HEK293 (cell line): ENCODE measurements at regions not wholly inside any gene's neighbourhood (a gene's known extent, or its start where the extent isn't known, plus 50 kb on each side); places are given as distances from the start of the nearest gene placed in this dataset.

ENCODE experiments used
- CTCF ChIA-PET: fragments of 350-600 bp; formaldehyde crosslinking; extraction: SDS; loops from one replicate; lab custom pipeline; 2021; ENCODE audit warnings: antibody characterized with exemption; lab: Yijun Ruan, JAX
- POLR2A ChIA-PET: fragments of 300-600 bp; formaldehyde crosslinking; extraction: SDS; loops from one replicate; lab custom pipeline; 2020; ENCODE audit warnings: antibody characterized with exemption, inconsistent platforms; lab: Yijun Ruan, JAX
- H3K27ac ChIP-seq: fragments of 200-500 bp; sonication (Bioruptor generic); 2 replicates; pipeline ENCODE4 v1.5.1; 2014; ENCODE audit warnings: low read depth, low read length, control low read depth, inconsistent platforms; ENCODE audit errors: extremely low read depth
- H3K36me3 ChIP-seq, 2 experiments: fragments of 200-500 bp in 1 of 2; sonication (Bioruptor generic) in 1 of 2; 1 replicate in 1 of 2; 2 replicates in 1 of 2; pipeline ENCODE4 v1.5.1; 2014 to 2017; ENCODE audit warnings: inconsistent platforms in 2 of 2, low read length in 2 of 2; ENCODE audit not compliant: control insufficient read depth in 2 of 2, insufficient read depth in 1 of 2
- H3K4me1 ChIP-seq: fragments of 200-500 bp; sonication (Bioruptor generic); 2 replicates; pipeline ENCODE4 v1.5.1; 2014; ENCODE audit warnings: mild to moderate bottlenecking, low read length, inconsistent platforms; ENCODE audit not compliant: control insufficient read depth, insufficient read depth
- H3K4me3 ChIP-seq: 2 replicates; pipeline ENCODE4 v1.5.1; 2011; ENCODE audit warnings: low read depth, mild to moderate bottlenecking, control low read depth, low read length, moderate library complexity
- H3K9me3 ChIP-seq: fragments of 200-500 bp; sonication (Bioruptor generic); 2 replicates; pipeline ENCODE4 v1.5.1; 2014; ENCODE audit warnings: low read depth, low read length, inconsistent platforms; ENCODE audit not compliant: control insufficient read depth, insufficient read depth
- GLI2 ChIP-seq: fragments of 450-650 bp; formaldehyde crosslinking; IDR thresholded peaks from 2 replicates; pipeline ENCODE4; 2017; ENCODE audit warnings: missing biosample characterization, missing genetic modification characterization, low read depth, borderline replicate concordance
- KLF9 ChIP-seq: fragments of 450-650 bp; formaldehyde crosslinking; IDR thresholded peaks from 2 replicates; pipeline ENCODE4 v1.5.1; 2016; ENCODE audit warnings: missing biosample characterization, missing genetic modification characterization, low read depth
- YY1 ChIP-seq: fragments of 450-650 bp; formaldehyde crosslinking; IDR thresholded peaks from 2 replicates; pipeline ENCODE4 v1.5.1; 2018; ENCODE audit warnings: missing biosample characterization, missing genetic modification characterization
- ZFP41 ChIP-seq: fragments of 450-650 bp; formaldehyde crosslinking; IDR thresholded peaks from 2 replicates; pipeline ENCODE4 v1.5.1; 2016; ENCODE audit warnings: missing biosample characterization, missing genetic modification characterization, borderline replicate concordance
- ZFP69B ChIP-seq: fragments of 450-650 bp; formaldehyde crosslinking; IDR thresholded peaks from 2 replicates; pipeline ENCODE4 v1.5.1; 2016; ENCODE audit warnings: missing biosample characterization, missing genetic modification characterization
- ZNF138 ChIP-seq: fragments of 450-650 bp; formaldehyde crosslinking; IDR thresholded peaks from 2 replicates; pipeline ENCODE4 v1.5.1; 2016; ENCODE audit warnings: missing biosample characterization, missing genetic modification characterization, borderline replicate concordance
- ZNF292 ChIP-seq: fragments of 450-650 bp; formaldehyde crosslinking; IDR thresholded peaks from 2 replicates; pipeline ENCODE4 v1.5.1; 2016; ENCODE audit warnings: low read depth, missing biosample characterization, missing genetic modification characterization, borderline replicate concordance
- ZNF324 ChIP-seq: fragments of 450-650 bp; formaldehyde crosslinking; IDR thresholded peaks from 2 replicates; pipeline ENCODE4 v1.5.1; 2016; ENCODE audit warnings: missing biosample characterization, missing genetic modification characterization
- ZNF366 ChIP-seq: fragments of 450-650 bp; formaldehyde crosslinking; conservative IDR thresholded peaks from 2 replicates; pipeline ENCODE4 v1.5.1; 2016; ENCODE audit warnings: missing biosample characterization, missing genetic modification characterization
- ZNF521 ChIP-seq: fragments of 450-650 bp; formaldehyde crosslinking; IDR thresholded peaks from 2 replicates; pipeline ENCODE4 v1.5.1; 2017; ENCODE audit warnings: missing biosample characterization, mild to moderate bottlenecking, missing genetic modification characterization
- ZNF658 ChIP-seq: fragments of 450-650 bp; formaldehyde crosslinking; IDR thresholded peaks from 2 replicates; pipeline ENCODE4; 2016; ENCODE audit warnings: missing biosample characterization, missing genetic modification characterization
- ZNF776 ChIP-seq: fragments of 450-650 bp; formaldehyde crosslinking; IDR thresholded peaks from 2 replicates; pipeline ENCODE4 v1.5.0; 2017; ENCODE audit warnings: missing biosample characterization, missing genetic modification characterization, borderline replicate concordance
- ZSCAN23 ChIP-seq: fragments of 450-650 bp; formaldehyde crosslinking; IDR thresholded peaks from 2 replicates; pipeline ENCODE4 v1.5.1; 2016; ENCODE audit warnings: missing biosample characterization, missing genetic modification characterization
- TF ChIP-seq, protein P1 (sequence below): fragments of 450-650 bp; formaldehyde crosslinking; optimal IDR thresholded peaks from 2 replicates; pipeline ENCODE3; 2016; ENCODE audit warnings: missing biosample characterization, mild to moderate bottlenecking, missing genetic modification characterization
- TF ChIP-seq, protein P2 (sequence below): fragments of 450-650 bp; formaldehyde crosslinking; IDR thresholded peaks from 2 replicates; pipeline ENCODE4 v1.5.1; 2016; ENCODE audit warnings: missing biosample characterization, missing genetic modification characterization
- TF ChIP-seq, protein P3 (sequence below): IDR thresholded peaks from 2 replicates; pipeline ENCODE4 v1.6.1; 2011; ENCODE audit warnings: mild to moderate bottlenecking, low read depth, low read length, borderline replicate concordance
- TF ChIP-seq, protein P4 (sequence below): fragments of 450-650 bp; formaldehyde crosslinking; IDR thresholded peaks from 2 replicates; pipeline ENCODE4 v1.5.1; 2016; ENCODE audit warnings: missing biosample characterization, missing genetic modification characterization
- TF ChIP-seq, protein P5 (sequence below): fragments of 450-650 bp; formaldehyde crosslinking; IDR thresholded peaks from 2 replicates; pipeline ENCODE4 v1.5.1; 2016; ENCODE audit warnings: missing biosample characterization, missing genetic modification characterization
- TF ChIP-seq, protein P6 (sequence below): fragments of 450-650 bp; formaldehyde crosslinking; IDR thresholded peaks from 2 replicates; pipeline ENCODE4 v1.5.1; 2016; ENCODE audit warnings: missing biosample characterization, missing genetic modification characterization
- TF ChIP-seq, protein P7 (sequence below): fragments of 450-650 bp; formaldehyde crosslinking; IDR thresholded peaks from 2 replicates; pipeline ENCODE4 v1.5.1; 2017; ENCODE audit warnings: missing biosample characterization, missing genetic modification characterization

DNA sequence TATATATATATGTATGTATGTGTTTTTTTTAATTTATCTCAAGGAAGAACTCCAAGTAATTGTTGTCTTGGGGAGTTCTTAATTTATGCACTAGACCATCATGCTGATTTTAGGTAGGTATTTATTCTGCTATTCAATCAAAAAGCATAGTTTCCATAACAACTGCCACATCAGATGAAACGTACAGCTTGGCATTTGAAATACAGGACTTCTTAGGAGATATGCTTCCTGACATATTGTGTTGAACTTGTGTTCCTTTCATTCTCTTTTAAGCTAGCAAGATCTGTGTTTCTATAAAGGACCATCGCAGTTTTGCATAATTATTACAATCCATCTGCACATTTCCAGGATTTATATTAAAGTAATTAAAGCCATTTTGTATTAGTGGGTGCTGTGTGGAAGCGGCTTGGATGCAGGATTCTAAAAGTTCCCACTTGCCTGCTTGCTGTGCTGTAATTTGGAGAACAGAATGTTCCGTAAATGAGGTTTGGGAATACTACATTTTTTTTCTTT is 343.5 kb upstream of the FANCL start (continued):
- TF ChIP-seq, protein P1, sequence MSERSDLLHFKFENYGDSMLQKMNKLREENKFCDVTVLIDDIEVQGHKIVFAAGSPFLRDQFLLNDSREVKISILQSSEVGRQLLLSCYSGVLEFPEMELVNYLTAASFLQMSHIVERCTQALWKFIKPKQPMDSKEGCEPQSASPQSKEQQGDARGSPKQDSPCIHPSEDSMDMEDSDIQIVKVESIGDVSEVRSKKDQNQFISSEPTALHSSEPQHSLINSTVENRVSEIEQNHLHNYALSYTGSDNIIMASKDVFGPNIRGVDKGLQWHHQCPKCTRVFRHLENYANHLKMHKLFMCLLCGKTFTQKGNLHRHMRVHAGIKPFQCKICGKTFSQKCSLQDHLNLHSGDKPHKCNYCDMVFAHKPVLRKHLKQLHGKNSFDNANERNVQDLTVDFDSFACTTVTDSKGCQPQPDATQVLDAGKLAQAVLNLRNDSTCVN (tag by site-specific recombination): no peak
- TF ChIP-seq, protein P2, sequence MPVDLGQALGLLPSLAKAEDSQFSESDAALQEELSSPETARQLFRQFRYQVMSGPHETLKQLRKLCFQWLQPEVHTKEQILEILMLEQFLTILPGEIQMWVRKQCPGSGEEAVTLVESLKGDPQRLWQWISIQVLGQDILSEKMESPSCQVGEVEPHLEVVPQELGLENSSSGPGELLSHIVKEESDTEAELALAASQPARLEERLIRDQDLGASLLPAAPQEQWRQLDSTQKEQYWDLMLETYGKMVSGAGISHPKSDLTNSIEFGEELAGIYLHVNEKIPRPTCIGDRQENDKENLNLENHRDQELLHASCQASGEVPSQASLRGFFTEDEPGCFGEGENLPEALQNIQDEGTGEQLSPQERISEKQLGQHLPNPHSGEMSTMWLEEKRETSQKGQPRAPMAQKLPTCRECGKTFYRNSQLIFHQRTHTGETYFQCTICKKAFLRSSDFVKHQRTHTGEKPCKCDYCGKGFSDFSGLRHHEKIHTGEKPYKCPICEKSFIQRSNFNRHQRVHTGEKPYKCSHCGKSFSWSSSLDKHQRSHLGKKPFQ (tag by site-specific recombination): no peak
- TF ChIP-seq, protein P3, sequence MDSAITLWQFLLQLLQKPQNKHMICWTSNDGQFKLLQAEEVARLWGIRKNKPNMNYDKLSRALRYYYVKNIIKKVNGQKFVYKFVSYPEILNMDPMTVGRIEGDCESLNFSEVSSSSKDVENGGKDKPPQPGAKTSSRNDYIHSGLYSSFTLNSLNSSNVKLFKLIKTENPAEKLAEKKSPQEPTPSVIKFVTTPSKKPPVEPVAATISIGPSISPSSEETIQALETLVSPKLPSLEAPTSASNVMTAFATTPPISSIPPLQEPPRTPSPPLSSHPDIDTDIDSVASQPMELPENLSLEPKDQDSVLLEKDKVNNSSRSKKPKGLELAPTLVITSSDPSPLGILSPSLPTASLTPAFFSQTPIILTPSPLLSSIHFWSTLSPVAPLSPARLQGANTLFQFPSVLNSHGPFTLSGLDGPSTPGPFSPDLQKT: no peak

DNA sequence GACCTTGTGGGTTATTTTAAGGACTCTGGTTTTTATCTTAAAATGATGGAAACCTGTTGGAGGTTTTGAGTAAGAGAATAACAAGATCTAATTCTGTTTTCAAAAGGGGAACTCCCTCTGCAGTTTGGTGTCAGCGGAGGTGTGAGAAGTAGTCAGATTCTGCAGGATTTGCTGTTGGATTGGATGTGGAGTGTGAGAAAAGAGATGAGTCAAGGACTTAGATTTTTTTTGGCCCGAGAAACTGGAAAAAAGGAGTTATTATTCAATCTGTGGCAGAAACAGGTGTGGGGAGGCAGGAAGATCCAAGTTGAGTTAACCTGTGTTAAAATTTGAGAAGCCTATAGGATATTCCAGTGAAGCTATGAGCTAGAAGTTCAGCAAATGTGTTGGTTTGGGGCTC is 337.2 kb upstream of the FANCL start:
- TF ChIP-seq ZNF324 (tag by site-specific recombination): no peak
- no peak for TF ChIP-seq ZFP69B (tag by site-specific recombination)
- TF ChIP-seq, protein P4, sequence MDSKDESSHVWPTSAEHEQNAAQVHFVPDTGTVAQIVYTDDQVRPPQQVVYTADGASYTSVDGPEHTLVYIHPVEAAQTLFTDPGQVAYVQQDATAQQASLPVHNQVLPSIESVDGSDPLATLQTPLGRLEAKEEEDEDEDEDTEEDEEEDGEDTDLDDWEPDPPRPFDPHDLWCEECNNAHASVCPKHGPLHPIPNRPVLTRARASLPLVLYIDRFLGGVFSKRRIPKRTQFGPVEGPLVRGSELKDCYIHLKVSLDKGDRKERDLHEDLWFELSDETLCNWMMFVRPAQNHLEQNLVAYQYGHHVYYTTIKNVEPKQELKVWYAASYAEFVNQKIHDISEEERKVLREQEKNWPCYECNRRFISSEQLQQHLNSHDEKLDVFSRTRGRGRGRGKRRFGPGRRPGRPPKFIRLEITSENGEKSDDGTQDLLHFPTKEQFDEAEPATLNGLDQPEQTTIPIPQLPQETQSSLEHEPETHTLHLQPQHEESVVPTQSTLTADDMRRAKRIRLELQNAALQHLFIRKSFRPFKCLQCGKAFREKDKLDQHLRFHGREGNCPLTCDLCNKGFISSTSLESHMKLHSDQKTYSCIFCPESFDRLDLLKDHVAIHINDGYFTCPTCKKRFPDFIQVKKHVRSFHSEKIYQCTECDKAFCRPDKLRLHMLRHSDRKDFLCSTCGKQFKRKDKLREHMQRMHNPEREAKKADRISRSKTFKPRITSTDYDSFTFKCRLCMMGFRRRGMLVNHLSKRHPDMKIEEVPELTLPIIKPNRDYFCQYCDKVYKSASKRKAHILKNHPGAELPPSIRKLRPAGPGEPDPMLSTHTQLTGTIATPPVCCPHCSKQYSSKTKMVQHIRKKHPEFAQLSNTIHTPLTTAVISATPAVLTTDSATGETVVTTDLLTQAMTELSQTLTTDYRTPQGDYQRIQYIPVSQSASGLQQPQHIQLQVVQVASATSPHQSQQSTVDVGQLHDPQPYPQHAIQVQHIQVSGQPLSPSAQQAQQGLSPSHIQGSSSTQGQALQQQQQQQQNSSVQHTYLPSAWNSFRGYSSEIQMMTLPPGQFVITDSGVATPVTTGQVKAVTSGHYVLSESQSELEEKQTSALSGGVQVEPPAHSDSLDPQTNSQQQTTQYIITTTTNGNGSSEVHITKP (tag by site-specific recombination): no peak
- no peak for TF ChIP-seq ZNF658
- TF ChIP-seq, protein P5, sequence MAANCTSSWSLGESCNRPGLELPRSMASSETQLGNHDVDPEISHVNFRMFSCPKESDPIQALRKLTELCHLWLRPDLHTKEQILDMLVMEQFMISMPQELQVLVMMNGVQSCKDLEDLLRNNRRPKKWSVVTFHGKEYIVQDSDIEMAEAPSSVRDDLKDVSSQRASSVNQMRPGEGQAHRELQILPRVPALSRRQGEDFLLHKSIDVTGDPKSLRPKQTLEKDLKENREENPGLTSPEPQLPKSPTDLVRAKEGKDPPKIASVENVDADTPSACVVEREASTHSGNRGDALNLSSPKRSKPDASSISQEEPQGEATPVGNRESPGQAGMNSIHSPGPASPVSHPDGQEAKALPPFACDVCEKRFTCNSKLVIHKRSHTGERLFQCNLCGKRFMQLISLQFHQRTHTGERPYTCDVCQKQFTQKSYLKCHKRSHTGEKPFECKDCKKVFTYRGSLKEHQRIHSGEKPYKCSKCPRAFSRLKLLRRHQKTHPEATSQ (tag by site-specific recombination): no peak
- TF ChIP-seq YY1 (tag by site-specific recombination): no peak
- TF ChIP-seq, protein P6, sequence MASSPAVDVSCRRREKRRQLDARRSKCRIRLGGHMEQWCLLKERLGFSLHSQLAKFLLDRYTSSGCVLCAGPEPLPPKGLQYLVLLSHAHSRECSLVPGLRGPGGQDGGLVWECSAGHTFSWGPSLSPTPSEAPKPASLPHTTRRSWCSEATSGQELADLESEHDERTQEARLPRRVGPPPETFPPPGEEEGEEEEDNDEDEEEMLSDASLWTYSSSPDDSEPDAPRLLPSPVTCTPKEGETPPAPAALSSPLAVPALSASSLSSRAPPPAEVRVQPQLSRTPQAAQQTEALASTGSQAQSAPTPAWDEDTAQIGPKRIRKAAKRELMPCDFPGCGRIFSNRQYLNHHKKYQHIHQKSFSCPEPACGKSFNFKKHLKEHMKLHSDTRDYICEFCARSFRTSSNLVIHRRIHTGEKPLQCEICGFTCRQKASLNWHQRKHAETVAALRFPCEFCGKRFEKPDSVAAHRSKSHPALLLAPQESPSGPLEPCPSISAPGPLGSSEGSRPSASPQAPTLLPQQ: no peak
- TF ChIP-seq GLI2 (tag by site-specific recombination): no peak
- TF ChIP-seq ZNF521 (tag by site-specific recombination): no peak
- no peak for TF ChIP-seq ZNF138 (tag by site-specific recombination)
- TF ChIP-seq ZNF292: no peak
- no peak for TF ChIP-seq ZNF776 (tag by site-specific recombination)
- TF ChIP-seq, protein P7, sequence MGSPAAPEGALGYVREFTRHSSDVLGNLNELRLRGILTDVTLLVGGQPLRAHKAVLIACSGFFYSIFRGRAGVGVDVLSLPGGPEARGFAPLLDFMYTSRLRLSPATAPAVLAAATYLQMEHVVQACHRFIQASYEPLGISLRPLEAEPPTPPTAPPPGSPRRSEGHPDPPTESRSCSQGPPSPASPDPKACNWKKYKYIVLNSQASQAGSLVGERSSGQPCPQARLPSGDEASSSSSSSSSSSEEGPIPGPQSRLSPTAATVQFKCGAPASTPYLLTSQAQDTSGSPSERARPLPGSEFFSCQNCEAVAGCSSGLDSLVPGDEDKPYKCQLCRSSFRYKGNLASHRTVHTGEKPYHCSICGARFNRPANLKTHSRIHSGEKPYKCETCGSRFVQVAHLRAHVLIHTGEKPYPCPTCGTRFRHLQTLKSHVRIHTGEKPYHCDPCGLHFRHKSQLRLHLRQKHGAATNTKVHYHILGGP: no peak
- TF ChIP-seq ZFP41 (tag by site-specific recombination): no peak
- no peak for TF ChIP-seq ZNF366 (tag by site-specific recombination)
- no peak for TF ChIP-seq ZSCAN23
- TF ChIP-seq KLF9: no peak
- Histone ChIP-seq H3K4me3 (no peak overlapping the region), H3K36me3 (no peaks in the 10 kb centered on the region), H3K27ac (no peak overlapping the region), H3K4me1 (no peaks in the 10 kb centered on the region), H3K9me3 (no peaks in the 10 kb centered on the region)
- ChIA-PET POLR2A (no interaction called here), CTCF (interaction anchor here (1.3 kb wide), 1 partner anchor 102 kb away, joined by 3 read pairs; no protein-coding TSS in a partner anchor)
